Activated naive CD4-positive, alpha-beta T cell treated with anti-CD3 and anti-CD28 coated beads, Interleukin-2, amount 10 ng/mL, durations not matched to agents 7 days and 5 days (primary cell): ENCODE measurements at regions not wholly inside any gene's neighbourhood (a gene's known extent, or its start where the extent isn't known, plus 50 kb on each side); places are given as distances from the start of the nearest gene placed in this dataset.

Source experiments
- CTCF ChIA-PET: fragments of 350-600 bp; sonication (Branson Sonifier 250); formaldehyde crosslinking; loops from one replicate; lab custom pipeline; 2021; ENCODE audit warnings: antibody characterized with exemption; lab: Charles Lee
- DNase-seq: peaks from one replicate; pipeline ENCODE4 v3.0.0-alpha.2; 2020
- H3K27ac Mint-ChIP-seq: one replicate; pipeline ENCODE4 v1.8.0; 2021; ENCODE audit warnings: mild to moderate bottlenecking, moderate library complexity, mixed read lengths
- H3K27me3 Mint-ChIP-seq: one replicate; pipeline ENCODE4 v1.8.0; 2021; ENCODE audit warnings: mild to moderate bottlenecking, mixed read lengths
- H3K36me3 Mint-ChIP-seq: one replicate; pipeline ENCODE4 v1.8.0; 2021; ENCODE audit warnings: mixed read lengths
- H3K4me1 Mint-ChIP-seq: one replicate; pipeline ENCODE4 v1.8.0; 2021; ENCODE audit warnings: mixed read lengths
- H3K4me3 Mint-ChIP-seq: one replicate; pipeline ENCODE4 v1.8.0; 2021; ENCODE audit warnings: mild to moderate bottlenecking, moderate library complexity, mixed read lengths
- H3K9me3 Mint-ChIP-seq: one replicate; pipeline ENCODE4 v1.8.0; 2021; ENCODE audit warnings: mixed read lengths

- peaks cover 10% of the 10 kb centered on the region for H3K9me3 Mint-ChIP-seq
- no peaks in the 10 kb centered on the region for H3K4me1 Mint-ChIP-seq
- CTCF ChIA-PET: no interaction called here
- DNase-seq: no peak
- no peaks in the 10 kb centered on the region for H3K27me3 Mint-ChIP-seq
- H3K36me3 Mint-ChIP-seq: no peaks in the 10 kb centered on the region
- no peak overlapping the region for H3K27ac Mint-ChIP-seq
- no peak overlapping the region for H3K4me3 Mint-ChIP-seq
Observed at GRCh38 chr12:23455283-23455682, 494.2 kb downstream of the SOX5 start.

- H3K36me3 Mint-ChIP-seq: no peaks in the 10 kb centered on the region
- H3K4me1 Mint-ChIP-seq: no peaks in the 10 kb centered on the region
- no peak overlapping the region for H3K27ac Mint-ChIP-seq
- peaks cover 14% of the 10 kb centered on the region for H3K9me3 Mint-ChIP-seq
- CTCF ChIA-PET: no interaction called here
- no peaks in the 10 kb centered on the region for H3K27me3 Mint-ChIP-seq
- DNase-seq: no peak
- no peak overlapping the region for H3K4me3 Mint-ChIP-seq
Observed at GRCh38 chr12:23458640-23459039, 490.8 kb downstream of the SOX5 start.

GRCh38 chr12:23462546-23462945 is 486.9 kb downstream of the SOX5 start:
- Mint-ChIP-seq H3K27me3 (no peaks in the 10 kb centered on the region), H3K27ac (no peak overlapping the region), H3K4me1 (no peaks in the 10 kb centered on the region), H3K36me3 (no peaks in the 10 kb centered on the region), H3K9me3 (peaks cover 28% of the 10 kb centered on the region), H3K4me3 (no peak overlapping the region)
- no peak for DNase-seq
- CTCF ChIA-PET: no interaction called here

GRCh38 chr12:23463172-23463571 is 486.3 kb downstream of the SOX5 start:
- Mint-ChIP-seq H3K27me3 (no peaks in the 10 kb centered on the region), H3K27ac (no peak overlapping the region), H3K36me3 (no peaks in the 10 kb centered on the region)

GRCh38 chr12:23464241-23464812 is 485.1 kb downstream of the SOX5 start:
- Mint-ChIP-seq H3K9me3 (peaks cover 31% of the 10 kb centered on the region), H3K4me1 (no peaks in the 10 kb centered on the region)

More at GRCh38 chr12:23463172-23463571, 486.3 kb downstream of the SOX5 start:
- DNase-seq: no peak
- H3K9me3 Mint-ChIP-seq: peaks cover 30% of the 10 kb centered on the region
- H3K4me3 Mint-ChIP-seq: no peak overlapping the region
- CTCF ChIA-PET: no interaction called here
- H3K4me1 Mint-ChIP-seq: no peaks in the 10 kb centered on the region

GRCh38 chr12:23472329-23472971 is 477.0 kb downstream of the SOX5 start:
- no peaks in the 10 kb centered on the region for H3K36me3 Mint-ChIP-seq
- no peak overlapping the region for H3K4me3 Mint-ChIP-seq
- DNase-seq: no peak
- CTCF ChIA-PET: no interaction called here
- H3K4me1 Mint-ChIP-seq: no peaks in the 10 kb centered on the region
- H3K27me3 Mint-ChIP-seq: no peaks in the 10 kb centered on the region
- peaks cover 21% of the 10 kb centered on the region for H3K9me3 Mint-ChIP-seq
- H3K27ac Mint-ChIP-seq: no peak overlapping the region

More at GRCh38 chr12:23464241-23464812, 485.1 kb downstream of the SOX5 start:
- Mint-ChIP-seq H3K27ac (no peak overlapping the region), H3K27me3 (no peaks in the 10 kb centered on the region), H3K36me3 (no peaks in the 10 kb centered on the region), H3K4me3 (no peak overlapping the region)
- no peak for DNase-seq
- CTCF ChIA-PET: no interaction called here

GRCh38 chr12:23473071-23473470 is 476.4 kb downstream of the SOX5 start:
- CTCF ChIA-PET: no interaction called here
- H3K27me3 Mint-ChIP-seq: no peaks in the 10 kb centered on the region
- no peaks in the 10 kb centered on the region for H3K4me1 Mint-ChIP-seq
- no peak for DNase-seq
- H3K36me3 Mint-ChIP-seq: no peaks in the 10 kb centered on the region
- H3K9me3 Mint-ChIP-seq: peaks cover 19% of the 10 kb centered on the region
- no peak overlapping the region for H3K27ac Mint-ChIP-seq
- no peak overlapping the region for H3K4me3 Mint-ChIP-seq

- H3K9me3 Mint-ChIP-seq: peaks cover 21% of the 10 kb centered on the region
- no peak for DNase-seq
- no peak overlapping the region for H3K27ac Mint-ChIP-seq
- H3K27me3 Mint-ChIP-seq: no peaks in the 10 kb centered on the region
- CTCF ChIA-PET: no interaction called here
- no peaks in the 10 kb centered on the region for H3K36me3 Mint-ChIP-seq
- H3K4me3 Mint-ChIP-seq: no peak overlapping the region
- H3K4me1 Mint-ChIP-seq: no peaks in the 10 kb centered on the region
Observed at GRCh38 chr12:23474438-23474976, 475.0 kb downstream of the SOX5 start.
